ENCODE measurements at regions not wholly inside any gene's neighbourhood (a gene's known extent, or its start where the extent isn't known, plus 50 kb on each side); places are given as distances from the start of the nearest gene placed in this dataset.

DNA sequence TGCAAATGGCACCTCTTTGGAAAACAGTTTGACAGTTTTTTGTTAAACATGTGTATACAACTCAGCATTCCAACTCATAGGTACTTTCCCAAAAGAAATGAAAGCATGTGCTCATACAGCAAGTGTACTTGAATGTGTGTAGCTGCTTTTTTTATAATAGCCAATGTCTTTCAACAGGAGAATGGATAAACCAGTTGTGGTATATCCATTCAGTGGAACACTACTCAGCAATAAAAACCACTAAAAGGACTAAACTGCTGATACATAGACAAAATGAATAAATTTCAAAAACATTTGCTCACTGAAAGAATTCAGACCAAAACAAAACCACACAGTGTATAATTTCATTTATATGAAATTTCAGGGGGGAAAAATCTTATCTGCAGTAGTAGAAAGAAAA is 267.3 kb downstream of the NR2F1-AS1 start:
- TF ChIP-seq POLR2A (IDR thresholded peaks at IDR 0.05; ENCODE audit: low read length) = no peak
- TF ChIP-seq GATA1 (IDR thresholded peaks at IDR 0.05; ENCODE audit: low read depth, low read length) = no peak
